H1 (cell line): ENCODE measurements at regions not wholly inside any gene's neighbourhood (a gene's known extent, or its start where the extent isn't known, plus 50 kb on each side); places are given as distances from the start of the nearest gene placed in this dataset.

Source experiments
- CTCF ChIA-PET: fragments of 300-600 bp; sonication (Branson Sonifier 250); formaldehyde crosslinking; loops from one replicate; lab custom pipeline; 2021; ENCODE audit not compliant: partially characterized antibody; lab: Charles Lee
- POLR2A ChIA-PET: fragments of 300-600 bp; sonication (Branson Sonifier 250); formaldehyde crosslinking; loops from one replicate; lab custom pipeline; 2021; ENCODE audit warnings: inconsistent platforms; ENCODE audit not compliant: partially characterized antibody; lab: Charles Lee
- DNase-seq, 2 experiments: peaks; one replicate each; pipeline versions ENCODE4 v3.0.0 to v3.0.0-alpha.2; 2010 to 2022; ENCODE audit warnings: low spot score in 2 of 2, low read depth in 1 of 2, mixed read lengths in 1 of 2
- FAIRE-seq: peaks from 2 replicates; lab custom pipeline; 2011; peaks lifted over from hg19 to GRCh38; lab: Jason Lieb, UNC
- H2AFZ ChIP-seq: 2 replicates; pipeline ENCODE4 v1.8.1; 2012; ENCODE audit warnings: low read length, inconsistent platforms
- H2AK5ac ChIP-seq: 2 replicates; pipeline ENCODE4 v1.6.1; 2013; ENCODE audit warnings: low read depth, low read length
- H2BK120ac ChIP-seq: replicated peaks from 2 replicates; pipeline ENCODE3; 2013; ENCODE audit warnings: low read depth, low read length, inconsistent platforms
- H2BK12ac ChIP-seq: 2 replicates; pipeline ENCODE4 v1.6.1; 2013; ENCODE audit warnings: low read depth, low read length
- H2BK15ac ChIP-seq: 2 replicates; pipeline ENCODE4 v1.6.1; 2013; ENCODE audit warnings: low read length
- H2BK20ac ChIP-seq: 2 replicates; pipeline ENCODE4 v1.6.1; 2013; ENCODE audit warnings: low read length
- H2BK5ac ChIP-seq: 2 replicates; pipeline ENCODE4 v1.6.1; 2013; ENCODE audit warnings: low read depth, low read length
- H3K14ac ChIP-seq: 2 replicates; pipeline ENCODE4 v1.6.1; 2013; ENCODE audit warnings: inconsistent platforms; ENCODE audit not compliant: insufficient read length
- H3K18ac ChIP-seq: 2 replicates; pipeline ENCODE4 v1.6.1; 2013; ENCODE audit warnings: low read length; ENCODE audit errors: extremely low read depth
- H3K23ac ChIP-seq: 2 replicates; pipeline ENCODE4 v1.6.1; 2013; ENCODE audit warnings: inconsistent platforms; ENCODE audit not compliant: insufficient read length
- H3K23me2 ChIP-seq: 2 replicates; pipeline ENCODE4 v1.6.1; 2013; ENCODE audit warnings: low read depth, low read length
- H3K27ac ChIP-seq: 2 replicates; pipeline ENCODE4 v1.6.1; 2011; ENCODE audit warnings: low read depth, low read length, inconsistent platforms
- H3K27me3 ChIP-seq, 4 experiments: replicated peaks in 1 of 4; 1 replicate in 1 of 4; 2 replicates in 3 of 4; pipeline versions ENCODE4 v1.6.1 to v1.8.1; 2011 to 2013; ENCODE audit warnings: low read length in 3 of 4, mild to moderate bottlenecking in 3 of 4, inconsistent platforms in 2 of 4, mixed read lengths in 2 of 4, moderate library complexity in 1 of 4; ENCODE audit not compliant: control insufficient read depth in 3 of 4, insufficient read depth in 3 of 4; ENCODE audit errors: extremely low read depth in 1 of 4
- H3K36me3 ChIP-seq, 4 experiments: 2 replicates each; pipeline versions ENCODE4 v1.6.1 to v1.8.1; 2011 to 2013; ENCODE audit warnings: mild to moderate bottlenecking in 4 of 4, low read length in 3 of 4, moderate library complexity in 2 of 4, control low read depth in 1 of 4, inconsistent platforms in 1 of 4; ENCODE audit not compliant: insufficient read depth in 4 of 4, control insufficient read depth in 2 of 4
- H3K4ac ChIP-seq: replicated peaks from 2 replicates; pipeline ENCODE3; 2013; ENCODE audit warnings: low read length, low read depth, mixed read lengths, inconsistent platforms; ENCODE audit not compliant: insufficient read length
- H3K4me1 ChIP-seq, 4 experiments: replicated peaks in 1 of 4; 1 replicate in 1 of 4; 2 replicates in 3 of 4; pipeline versions ENCODE4 v1.6.1 to v1.8.1; 2011 to 2013; ENCODE audit warnings: low read length in 3 of 4, inconsistent platforms in 2 of 4, mixed read lengths in 1 of 4; ENCODE audit not compliant: insufficient read depth in 4 of 4, control insufficient read depth in 3 of 4
- H3K4me2 ChIP-seq, 2 experiments: 2 replicates each; pipeline versions ENCODE4 v1.6.1 to v1.8.1; 2011 to 2013; ENCODE audit warnings: low read depth in 2 of 2, low read length in 2 of 2, control low read depth in 1 of 2, inconsistent platforms in 1 of 2, mild to moderate bottlenecking in 1 of 2; ENCODE audit not compliant: insufficient read depth in 1 of 2
- H3K4me3 ChIP-seq, 4 experiments: fragments of 200-600, 300-600 bp in 1 of 4; sonication (generic), shearing (Covaris generic), sonication (Bioruptor Twin) in 1 of 4; 2 replicates each; pipeline versions ENCODE4 v1.5.1 to v1.8.1; 2011 to 2016; ENCODE audit warnings: low read length in 4 of 4, low read depth in 3 of 4, control low read depth in 2 of 4, inconsistent platforms in 2 of 4, mild to moderate bottlenecking in 2 of 4, mixed read lengths in 1 of 4, moderate library complexity in 1 of 4; ENCODE audit not compliant: insufficient read depth in 2 of 4; ENCODE audit errors: extremely low read depth in 1 of 4
- H3K56ac ChIP-seq: replicated peaks from 2 replicates; pipeline ENCODE3; 2013; ENCODE audit warnings: low read depth, mild to moderate bottlenecking, mixed read lengths, low read length, inconsistent platforms; ENCODE audit not compliant: insufficient read length
- H3K79me1 ChIP-seq: 2 replicates; pipeline ENCODE4 v1.6.1; 2013; ENCODE audit warnings: low read depth, low read length, control low read depth
- H3K79me2 ChIP-seq, 2 experiments: 2 replicates each; pipeline versions ENCODE4 v1.6.1 to v1.8.1; 2012 to 2013; ENCODE audit warnings: low read length in 2 of 2, mild to moderate bottlenecking in 2 of 2, inconsistent platforms in 1 of 2; ENCODE audit not compliant: insufficient read depth in 2 of 2, control insufficient read depth in 1 of 2
- H3K9ac ChIP-seq, 4 experiments: replicated peaks in 1 of 4; 1 replicate in 1 of 4; 2 replicates in 3 of 4; pipeline versions ENCODE4 v1.6.1 to v1.8.1; 2011 to 2013; ENCODE audit warnings: low read depth in 3 of 4, low read length in 3 of 4, control low read depth in 2 of 4, mild to moderate bottlenecking in 2 of 4, moderate library complexity in 2 of 4, inconsistent platforms in 1 of 4; ENCODE audit errors: extremely low read depth in 1 of 4
- H3K9me3 ChIP-seq, 2 experiments: 2 replicates each; pipeline versions ENCODE4 v1.6.1 to v1.8.1; 2012 to 2013; ENCODE audit warnings: mild to moderate bottlenecking in 2 of 2, moderate library complexity in 2 of 2, control low read depth in 1 of 2, inconsistent platforms in 1 of 2, low read depth in 1 of 2, low read length in 1 of 2, mixed read lengths in 1 of 2; ENCODE audit not compliant: insufficient read depth in 2 of 2
- H4K20me1 ChIP-seq, 2 experiments: replicated peaks in 1 of 2; 2 replicates each; pipeline versions ENCODE3 to v1.8.1; 2011 to 2013; ENCODE audit warnings: inconsistent platforms in 2 of 2, low read length in 2 of 2, mild to moderate bottlenecking in 1 of 2; ENCODE audit not compliant: insufficient read depth in 2 of 2, control insufficient read depth in 1 of 2
- H4K5ac ChIP-seq: 2 replicates; pipeline ENCODE4 v1.6.1; 2013; ENCODE audit warnings: low read length, low read depth, mixed read lengths, inconsistent platforms; ENCODE audit not compliant: insufficient read length
- H4K8ac ChIP-seq: 2 replicates; pipeline ENCODE4 v1.8.0; 2013; ENCODE audit warnings: mild to moderate bottlenecking, moderate library complexity, low read length, inconsistent platforms; ENCODE audit not compliant: insufficient read depth; ENCODE audit errors: extremely low read depth
- H4K91ac ChIP-seq: replicated peaks from 2 replicates; pipeline ENCODE3; 2013; ENCODE audit warnings: low read length, mixed read lengths, inconsistent platforms; ENCODE audit not compliant: insufficient read length
- ASH2L ChIP-seq: fragments of 200-600, 300-600 bp; sonication (generic); IDR thresholded peaks from one replicate; pipeline ENCODE4 v1.7.1; 2017; ENCODE audit warnings: low read length
- CBX5 ChIP-seq: fragments of 300-800, 300-1000 bp; sonication (generic); IDR thresholded peaks from 2 replicates; pipeline ENCODE4 v1.7.1; 2016; ENCODE audit warnings: antibody characterized with exemption, low read length, low read depth
- CBX8 ChIP-seq: fragments of 300-800, 300-1000 bp; sonication (generic); IDR thresholded peaks from 2 replicates; pipeline ENCODE4 v1.7.1; 2016; ENCODE audit warnings: low read depth, low read length, borderline replicate concordance
- EGR1 ChIP-seq: IDR thresholded peaks from 2 replicates; pipeline ENCODE4 v1.6.1; 2011; ENCODE audit warnings: low read depth, low read length, borderline replicate concordance
- EP300 ChIP-seq, 2 experiments: IDR thresholded peaks; 1 replicate in 1 of 2; 2 replicates in 1 of 2; pipeline ENCODE4 v1.6.1; 2011 to 2012; ENCODE audit warnings: low read depth in 2 of 2, low read length in 2 of 2, mild to moderate bottlenecking in 2 of 2, borderline replicate concordance in 1 of 2, inconsistent platforms in 1 of 2, moderate library complexity in 1 of 2
- HDAC6 ChIP-seq: IDR thresholded peaks from one replicate; pipeline ENCODE4 v1.7.1; 2012; ENCODE audit warnings: low read depth, mild to moderate bottlenecking, inconsistent platforms, low read length, moderate library complexity
- KDM5A ChIP-seq: fragments of 200-600 bp; IDR thresholded peaks from 2 replicates; pipeline ENCODE4 v1.7.1; 2012; ENCODE audit warnings: mild to moderate bottlenecking, low read length, inconsistent platforms, mixed read lengths
- NANOG ChIP-seq: IDR thresholded peaks from 2 replicates; pipeline ENCODE4 v1.6.1; 2011; ENCODE audit warnings: low read length, low read depth, mild to moderate bottlenecking, inconsistent platforms; ENCODE audit not compliant: insufficient read depth, poor library complexity, severe bottlenecking
- PHF8 ChIP-seq: fragments of 200-600 bp; sonication (generic); conservative IDR thresholded peaks from 2 replicates; pipeline ENCODE4 v1.7.1; 2012; ENCODE audit warnings: low read depth, mild to moderate bottlenecking, inconsistent platforms, low read length, moderate library complexity
- POLR2AphosphoS5 ChIP-seq: IDR thresholded peaks from 2 replicates; pipeline ENCODE4 v1.6.1; 2011; ENCODE audit warnings: low read depth, low read length
- RBBP5 ChIP-seq: IDR thresholded peaks from 2 replicates; pipeline ENCODE4 v1.7.1; 2012; ENCODE audit warnings: low read depth, mild to moderate bottlenecking, inconsistent platforms, low read length, moderate library complexity, borderline replicate concordance
- RXRA ChIP-seq: IDR thresholded peaks from 2 replicates; pipeline ENCODE4 v1.6.1; 2011; ENCODE audit warnings: low read depth, mild to moderate bottlenecking, low read length, moderate library complexity; ENCODE audit not compliant: insufficient read depth
- SIN3A ChIP-seq, 2 experiments: IDR thresholded peaks in 1 of 2; conservative IDR thresholded peaks in 1 of 2; 2 replicates each; pipeline ENCODE4 v1.6.1; 2011 to 2012; ENCODE audit warnings: low read length in 2 of 2, improper control_type of control experiment in 1 of 2, low read depth in 1 of 2, mild to moderate bottlenecking in 1 of 2
- SIX5 ChIP-seq: IDR thresholded peaks from 2 replicates; pipeline ENCODE4 v1.6.1; 2011; ENCODE audit warnings: mild to moderate bottlenecking, low read depth, low read length
- SP2 ChIP-seq: IDR thresholded peaks from 2 replicates; pipeline ENCODE4 v1.6.1; 2012; ENCODE audit warnings: mild to moderate bottlenecking, low read length, inconsistent platforms
- whole genome bisulfite sequencing, 2 experiments: shearing (Covaris generic) in 1 of 2; methylation state at CpG; one replicate each; pipeline versions ENCODE4 v1.1.6 to v1.1.7; 2013 to 2015; ENCODE audit warnings: low lambda C conversion rate in 2 of 2, mixed read lengths in 2 of 2, inconsistent platforms in 1 of 2, low coverage in 1 of 2, missing lambda C conversion rate in 1 of 2; ENCODE audit not compliant: insufficient replicate concordance in 2 of 2, insufficient coverage in 1 of 2, insufficient read length in 1 of 2; ENCODE audit errors: extremely low coverage in 1 of 2, missing lambda C conversion rate in 1 of 2; 5-methylcytosine and 5-hydroxymethylcytosine counted together

DNA sequence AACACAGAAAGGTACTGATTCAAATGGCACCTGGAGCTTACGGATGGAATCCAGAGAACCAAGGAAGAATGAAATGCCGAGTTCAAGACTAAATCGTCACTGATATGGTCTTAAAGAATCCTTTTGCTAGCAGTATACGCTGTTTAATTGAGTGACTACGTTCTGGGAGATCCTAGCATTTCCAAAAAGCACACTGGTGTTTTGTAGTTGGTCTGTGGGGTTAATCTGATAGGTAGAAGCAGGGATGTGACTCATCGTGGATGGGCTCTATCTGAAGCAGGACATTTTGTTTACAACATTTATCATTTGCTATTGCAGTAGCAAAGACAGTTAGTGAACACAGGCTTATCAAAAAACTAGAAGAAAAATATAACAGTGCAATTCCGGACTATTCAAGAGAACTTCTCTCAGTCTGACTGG, 169.2 kb upstream of the HMGA2 start:
- Histone ChIP-seq H4K20me1 (no peaks in the 10 kb centered on the region), H3K36me3 (no peaks in the 10 kb centered on the region), H2AK5ac (no peak overlapping the region), H3K9me3 (no peaks in the 10 kb centered on the region), H3K79me1 (no peaks in the 10 kb centered on the region), H3K4me3 (no peak overlapping the region), H2BK12ac (no peak overlapping the region), H2BK15ac (no peak overlapping the region), H3K4ac (no peak overlapping the region), H4K5ac (no peak overlapping the region), H3K4me1 (0 out of 7 replicates have a peak, but pooled peaks cover 0 to 2% (median under 1%) of the 10 kb centered on the region in 4 experiments), H2BK120ac (no peak overlapping the region), H3K56ac (no peak overlapping the region), H3K23ac (no peak overlapping the region), H3K14ac (no peak overlapping the region), H3K4me2 (no peak overlapping the region), H3K79me2 (no peaks in the 10 kb centered on the region), H2BK5ac (no peak overlapping the region), H4K8ac (no peak overlapping the region), H3K27me3 (no peaks in the 10 kb centered on the region; a peak in 1 of 7 replicates), H3K27ac (no peak overlapping the region), H2AFZ (peak overlapping the region; percentile 86; the same call in 1 of the 2 replicates), H3K23me2 (no peaks in the 10 kb centered on the region), H2BK20ac (no peak overlapping the region), H3K9ac (no peak overlapping the region), H4K91ac (no peak overlapping the region), H3K18ac (no peak overlapping the region)
- 87% methylated on average over 7 of the region's 7 CpGs; no CpG with 5 or more reads in 1 of the 2 experiments for WGBS, 2 experiments
- DNase-seq (no peak), FAIRE-seq (no peak)
- ChIA-PET CTCF (no interaction called here), POLR2A (no interaction called here)
- TF ChIP-seq NANOG = no peak
- no peak for TF ChIP-seq RXRA
- no peak for TF ChIP-seq EP300 (IDR thresholded peaks at IDR 0.05; ENCODE audit: borderline replicate concordance in 1 of 2, low read depth in 2 of 2, low read length in 2 of 2)
- no peak for TF ChIP-seq RBBP5
- TF ChIP-seq PHF8 = no peak
- no peak for TF ChIP-seq POLR2AphosphoS5
- TF ChIP-seq SIN3A (conservative IDR thresholded peaks at IDR 0.05 in 1 of 2, IDR thresholded peaks at IDR 0.05 in 1 of 2; ENCODE audit: low read depth in 1 of 2, low read length in 2 of 2) = no peak
- TF ChIP-seq CBX8 = no peak
- no peak for TF ChIP-seq EGR1
- no peak for TF ChIP-seq KDM5A
- TF ChIP-seq SIX5 = no peak
- TF ChIP-seq HDAC6 = no peak
- no peak for TF ChIP-seq ASH2L
- no peak for TF ChIP-seq CBX5
- TF ChIP-seq SP2 = no peak
